Naive thymus-derived CD4-positive, alpha-beta T cell (primary cell): ENCODE measurements at regions not wholly inside any gene's neighbourhood (a gene's known extent, or its start where the extent isn't known, plus 50 kb on each side); places are given as distances from the start of the nearest gene placed in this dataset.

Source experiments
- ATAC-seq: fragments of 150-1000 bp; cut with Tn5 transposase; 2 replicates; pipeline ENCODE4 v1.10.0; 2021; ENCODE audit warnings: mild to moderate bottlenecking, moderate library complexity
- CTCF ChIA-PET: fragments of 350-600 bp; sonication (Branson Sonifier 250); formaldehyde crosslinking; loops from one replicate; lab custom pipeline; 2021; ENCODE audit warnings: antibody characterized with exemption; lab: Charles Lee
- POLR2A ChIA-PET: fragments of 350-600 bp; sonication (Branson Sonifier 250); formaldehyde crosslinking; loops from one replicate; lab custom pipeline; 2021; ENCODE audit warnings: antibody characterized with exemption, inconsistent platforms; lab: Charles Lee
- DNase-seq, 9 donors: peaks; one replicate each; pipeline versions ENCODE4 v3.0.0 to v3.0.0-alpha.2; 2020 to 2022; ENCODE audit warnings: mixed read lengths in 1 of 9
- H3K27ac ChIP-seq: one replicate; pipeline ENCODE4 v1.7.0; 2013; ENCODE audit warnings: mild to moderate bottlenecking, low read depth, low read length, moderate library complexity
- H3K27me3 ChIP-seq, 2 donors: one replicate each; pipeline ENCODE4 v1.7.0; 2013; ENCODE audit warnings: low read length in 2 of 2, mild to moderate bottlenecking in 2 of 2, moderate library complexity in 2 of 2; ENCODE audit not compliant: control insufficient read depth in 2 of 2, insufficient read depth in 2 of 2
- H3K36me3 ChIP-seq, 3 experiments: 1 replicate in 2 of 3; 2 replicates in 1 of 3; pipeline ENCODE4 v1.7.0; 2013; ENCODE audit warnings: low read length in 3 of 3, mild to moderate bottlenecking in 3 of 3, moderate library complexity in 1 of 3; ENCODE audit not compliant: insufficient read depth in 3 of 3, control insufficient read depth in 2 of 3
- H3K4me1 ChIP-seq, 2 donors: one replicate each; pipeline ENCODE4 v1.7.0; 2013; ENCODE audit warnings: low read length in 2 of 2, mild to moderate bottlenecking in 2 of 2, moderate library complexity in 1 of 2; ENCODE audit not compliant: control insufficient read depth in 2 of 2, insufficient read depth in 2 of 2
- H3K4me3 ChIP-seq: 2 replicates; pipeline ENCODE4 v1.7.0; 2013; ENCODE audit warnings: mild to moderate bottlenecking, low read length
- H3K9me3 ChIP-seq, 3 experiments: 1 replicate in 2 of 3; 2 replicates in 1 of 3; pipeline ENCODE4 v1.7.0; 2013; ENCODE audit warnings: low read length in 3 of 3; ENCODE audit not compliant: control insufficient read depth in 2 of 3
- H3K27ac Mint-ChIP-seq, 9 donors: one replicate each; pipeline ENCODE4 v1.8.0; 2020 to 2022; ENCODE audit warnings: mixed read lengths in 9 of 9, mild to moderate bottlenecking in 8 of 9, moderate library complexity in 5 of 9, inconsistent platforms in 2 of 9
- H3K27me3 Mint-ChIP-seq, 5 donors: one replicate each; pipeline ENCODE4 v1.8.0; 2021 to 2022; ENCODE audit warnings: mixed read lengths in 5 of 5, mild to moderate bottlenecking in 1 of 5
- H3K36me3 Mint-ChIP-seq, 5 donors: one replicate each; pipeline ENCODE4 v1.8.0; 2020 to 2022; ENCODE audit warnings: mixed read lengths in 5 of 5, mild to moderate bottlenecking in 3 of 5, inconsistent platforms in 1 of 5
- H3K4me1 Mint-ChIP-seq, 7 donors: one replicate each; pipeline ENCODE4 v1.8.0; 2020 to 2022; ENCODE audit warnings: mixed read lengths in 7 of 7, mild to moderate bottlenecking in 3 of 7, inconsistent platforms in 1 of 7
- H3K4me3 Mint-ChIP-seq, 10 donors: one replicate each; pipeline ENCODE4 v1.8.0; 2020 to 2022; ENCODE audit warnings: mild to moderate bottlenecking in 10 of 10, mixed read lengths in 10 of 10, moderate library complexity in 6 of 10, inconsistent platforms in 2 of 10
- H3K9me3 Mint-ChIP-seq, 11 donors: one replicate each; pipeline ENCODE4 v1.8.0; 2020 to 2022; ENCODE audit warnings: mixed read lengths in 11 of 11, mild to moderate bottlenecking in 4 of 11, inconsistent platforms in 1 of 11, moderate library complexity in 1 of 11
- intact Hi-C, 2 donors: fragments of 100-400 bp; cut with micrococcal nuclease; formaldehyde crosslinking; loops; one replicate each; pipeline ENCODE4 v1.15.1; 2023

GRCh38 chr20:60091861-60092260 lies 133.6 kb downstream of the CDH26 start:
- Mint-ChIP-seq H3K9me3 (peaks cover 0 to 21% (median 6%) of the 10 kb centered on the region in 11 donors), H3K27ac (no peak overlapping the region), H3K36me3 (peaks cover 0 to 8% (median 0%) of the 10 kb centered on the region in 5 donors), H3K27me3 (peaks cover 11 to 42% (median 23%) of the 10 kb centered on the region in 5 donors), H3K4me3 (no peak overlapping the region), H3K4me1 (peaks cover 0 to 8% (median 0%) of the 10 kb centered on the region in 7 donors)
- H3K27me3 ChIP-seq = peaks cover 0 to 4% of the 10 kb centered on the region in 2 donors
- intact Hi-C loops = no loop called here
- POLR2A ChIA-PET = no interaction called here
- CTCF ChIA-PET = no interaction called here
- ATAC-seq (no peak), DNase-seq (no peak)
- no peak overlapping the region for H3K27ac ChIP-seq
- no peaks in the 10 kb centered on the region for H3K9me3 ChIP-seq
- H3K4me3 ChIP-seq = no peak overlapping the region
- no peaks in the 10 kb centered on the region for H3K36me3 ChIP-seq
- no peaks in the 10 kb centered on the region for H3K4me1 ChIP-seq

GRCh38 chr20:60092729-60093128 lies 134.5 kb downstream of the CDH26 start:
- peaks cover 0 to 8% (median 0%) of the 10 kb centered on the region in 5 donors for H3K36me3 Mint-ChIP-seq
- Histone ChIP-seq H3K27me3 (peaks cover 0 to 4% of the 10 kb centered on the region in 2 donors), H3K27ac (no peak overlapping the region), H3K4me3 (no peak overlapping the region), H3K36me3 (no peaks in the 10 kb centered on the region), H3K9me3 (no peaks in the 10 kb centered on the region), H3K4me1 (no peaks in the 10 kb centered on the region)
- H3K4me3 Mint-ChIP-seq = no peak overlapping the region
- no peak for ATAC-seq
- no peak for DNase-seq
- CTCF ChIA-PET = no interaction called here
- H3K27me3 Mint-ChIP-seq = peaks cover 9 to 45% (median 20%) of the 10 kb centered on the region in 5 donors
- POLR2A ChIA-PET = no interaction called here
- H3K9me3 Mint-ChIP-seq = peaks cover 0 to 21% (median 6%) of the 10 kb centered on the region in 11 donors
- intact Hi-C loops = no loop called here
- H3K27ac Mint-ChIP-seq = no peak overlapping the region
- H3K4me1 Mint-ChIP-seq = peaks cover 0 to 5% (median 0%) of the 10 kb centered on the region in 7 donors

- H3K27ac Mint-ChIP-seq = no peak overlapping the region
- H3K9me3 Mint-ChIP-seq = peaks cover 0 to 27% (median 7%) of the 10 kb centered on the region in 11 donors
- DNase-seq (no peak), ATAC-seq (no peak)
- peaks cover 0 to 3% (median 0%) of the 10 kb centered on the region in 5 donors for H3K36me3 Mint-ChIP-seq
- H3K27me3 ChIP-seq = no peaks in the 10 kb centered on the region
- ChIA-PET CTCF (no interaction called here), POLR2A (no interaction called here)
- intact Hi-C loops = no loop called here
- H3K36me3 ChIP-seq = no peaks in the 10 kb centered on the region
- H3K4me1 Mint-ChIP-seq = peaks cover 0 to 3% (median 0%) of the 10 kb centered on the region in 7 donors
- peaks cover 4 to 25% (median 8%) of the 10 kb centered on the region in 5 donors for H3K27me3 Mint-ChIP-seq
- no peak overlapping the region for H3K27ac ChIP-seq
- H3K4me1 ChIP-seq = no peaks in the 10 kb centered on the region
- no peaks in the 10 kb centered on the region for H3K9me3 ChIP-seq
- no peak overlapping the region for H3K4me3 Mint-ChIP-seq
- no peak overlapping the region for H3K4me3 ChIP-seq
Observed at GRCh38 chr20:60095456-60095855, 137.2 kb downstream of the CDH26 start.

- Mint-ChIP-seq H3K9me3 (peaks cover 0 to 27% (median 7%) of the 10 kb centered on the region in 11 donors), H3K27ac (no peak overlapping the region), H3K27me3 (peaks cover 4 to 24% (median 6%) of the 10 kb centered on the region in 5 donors), H3K36me3 (peaks cover 0 to 3% (median 0%) of the 10 kb centered on the region in 5 donors), H3K4me1 (peaks cover 0 to 10% (median 5%) of the 10 kb centered on the region in 7 donors), H3K4me3 (no peak overlapping the region)
- CTCF ChIA-PET = no interaction called here
- POLR2A ChIA-PET = no interaction called here
- intact Hi-C loops = no loop called here
- peaks cover 0 to 6% of the 10 kb centered on the region in 2 donors for H3K4me1 ChIP-seq
- no peak for ATAC-seq
- no peak overlapping the region for H3K4me3 ChIP-seq
- H3K36me3 ChIP-seq = no peaks in the 10 kb centered on the region
- H3K27ac ChIP-seq = no peak overlapping the region
- H3K9me3 ChIP-seq = no peaks in the 10 kb centered on the region
- DNase-seq = no peak
- H3K27me3 ChIP-seq = no peaks in the 10 kb centered on the region
Observed at GRCh38 chr20:60096166-60096565, 137.9 kb downstream of the CDH26 start.

GRCh38 chr20:60097285-60097684 lies 139.1 kb downstream of the CDH26 start:
- Mint-ChIP-seq H3K36me3 (peaks cover 0 to 3% (median 0%) of the 10 kb centered on the region in 5 donors), H3K27ac (no peak overlapping the region), H3K27me3 (peaks cover 0 to 24% (median 4%) of the 10 kb centered on the region in 5 donors), H3K4me3 (no peak overlapping the region), H3K4me1 (peaks cover 0 to 16% (median 7%) of the 10 kb centered on the region in 7 donors), H3K9me3 (peaks cover 0 to 22% (median 6%) of the 10 kb centered on the region in 11 donors)
- Histone ChIP-seq H3K9me3 (no peaks in the 10 kb centered on the region), H3K27me3 (no peaks in the 10 kb centered on the region), H3K27ac (no peak overlapping the region), H3K4me1 (peaks cover 0 to 7% of the 10 kb centered on the region in 2 donors), H3K4me3 (no peak overlapping the region), H3K36me3 (no peaks in the 10 kb centered on the region)
- CTCF ChIA-PET = no interaction called here
- ATAC-seq (peak; percentile 69), DNase-seq (no peak)
- POLR2A ChIA-PET = no interaction called here
- intact Hi-C loops = no loop called here

GRCh38 chr20:60100780-60101179 lies 142.6 kb downstream of the CDH26 start:
- ATAC-seq = no peak
- peak overlapping the region in 1 of 10 donors; percentile 65 for H3K4me3 Mint-ChIP-seq
- no peaks in the 10 kb centered on the region for H3K36me3 ChIP-seq
- intact Hi-C loops = no loop called here
- H3K4me1 Mint-ChIP-seq = peaks cover 0 to 16% (median 7%) of the 10 kb centered on the region in 7 donors
- H3K9me3 ChIP-seq = no peaks in the 10 kb centered on the region
- H3K27ac Mint-ChIP-seq = peak overlapping the region in 2 of 9 donors; percentile 11 to 69
- H3K27ac ChIP-seq = no peak overlapping the region
- H3K4me3 ChIP-seq = no peak overlapping the region
- no peaks in the 10 kb centered on the region for H3K36me3 Mint-ChIP-seq
- no peak for DNase-seq
- peaks cover 0 to 6% (median 1%) of the 10 kb centered on the region in 11 donors for H3K9me3 Mint-ChIP-seq
- H3K27me3 ChIP-seq = no peaks in the 10 kb centered on the region
- H3K4me1 ChIP-seq = peaks cover 0 to 7% of the 10 kb centered on the region in 2 donors
- ChIA-PET CTCF (no interaction called here), POLR2A (no interaction called here)
- H3K27me3 Mint-ChIP-seq = peaks cover 0 to 6% (median 0%) of the 10 kb centered on the region in 5 donors
